Pancreas (tissue), 10 donors: ENCODE measurements at regions not wholly inside any gene's neighbourhood (a gene's known extent, or its start where the extent isn't known, plus 50 kb on each side); places are given as distances from the start of the nearest gene placed in this dataset.

Experiments used
- ATAC-seq, 4 donors: fragments of 200-7000 bp; cut with Tn5 transposase; one replicate each; pipeline versions ENCODE4 v1.8.0 to v1.9.1; 2020; ENCODE audit warnings: mild to moderate bottlenecking in 4 of 4, moderate library complexity in 4 of 4
- DNase-seq, 6 donors: peaks; one replicate each; pipeline ENCODE4 v3.0.0-alpha.2; 2020
- FAIRE-seq: peaks from 2 replicates; lab custom pipeline; 2012; peaks lifted over from hg19 to GRCh38; lab: Jason Lieb, UNC
- H3K27ac ChIP-seq, 4 donors: fragments of 200-600 bp; sonication (generic); 1 replicate in 3 of 4; 2 replicates in 1 of 4; pipeline versions ENCODE4 v1.5.0 to v1.8.0; 2020
- H3K27me3 ChIP-seq, 4 donors: fragments of 200-600 bp; one replicate each; pipeline ENCODE4 v1.8.0; 2021
- H3K36me3 ChIP-seq, 3 donors: fragments of 200-600 bp; sonication (generic) in 1 of 3; one replicate each; pipeline versions ENCODE4 v1.5.0 to v1.8.0; 2020 to 2021
- H3K4me1 ChIP-seq, 3 donors: fragments of 200-600 bp; one replicate each; pipeline ENCODE4 v1.8.0; 2021
- H3K4me3 ChIP-seq, 4 donors: fragments of 200-600 bp; sonication (generic) in 2 of 4; one replicate each; pipeline versions ENCODE4 v1.5.0 to v1.8.0; 2020 to 2021
- H3K9me3 ChIP-seq, 4 donors: fragments of 200-600 bp; one replicate each; pipeline ENCODE4 v1.8.0; 2021
- CTCF ChIP-seq, 4 donors: fragments of 200-600 bp; sonication (generic) in 3 of 4; IDR thresholded peaks; one replicate each; pipeline versions ENCODE4 v1.5.0 to v1.8.0; 2021; ENCODE audit warnings: antibody characterized with exemption in 4 of 4
- WGBS, 2 donors: extraction: QIAGEN DNeasy Blood & Tissue Kit; methylation state at CpG; one replicate each; pipeline ENCODE4 v1.1.7; 2013; 5-methylcytosine and 5-hydroxymethylcytosine counted together
- intact Hi-C, 3 donors: fragments of 100-400 bp; cut with DNase I; formaldehyde crosslinking; loops; one replicate each; pipeline versions ENCODE4 v1.11.1 to v1.14.2; 2022
- donor health status: healthy with polysubstance abuse.
- donor health status: DM: no; HTN: no; CAD: no; lungs with moderate emphysema.
- donor health status: DM: no; HTN: no; CAD: no.
- donor health status: control.
- donor health status: control.
- donor health status: Bipolar disorder and iron deficiency.
- donor health status: DM: yes; HTN: yes; CAD: no.
- donor health status: DM: no; HTN: no; CAD: no.
- donor health status: DM: no; HTN: no; CAD: no.
- donor health status: DM: yes; HTN: yes; CAD: no.

DNA sequence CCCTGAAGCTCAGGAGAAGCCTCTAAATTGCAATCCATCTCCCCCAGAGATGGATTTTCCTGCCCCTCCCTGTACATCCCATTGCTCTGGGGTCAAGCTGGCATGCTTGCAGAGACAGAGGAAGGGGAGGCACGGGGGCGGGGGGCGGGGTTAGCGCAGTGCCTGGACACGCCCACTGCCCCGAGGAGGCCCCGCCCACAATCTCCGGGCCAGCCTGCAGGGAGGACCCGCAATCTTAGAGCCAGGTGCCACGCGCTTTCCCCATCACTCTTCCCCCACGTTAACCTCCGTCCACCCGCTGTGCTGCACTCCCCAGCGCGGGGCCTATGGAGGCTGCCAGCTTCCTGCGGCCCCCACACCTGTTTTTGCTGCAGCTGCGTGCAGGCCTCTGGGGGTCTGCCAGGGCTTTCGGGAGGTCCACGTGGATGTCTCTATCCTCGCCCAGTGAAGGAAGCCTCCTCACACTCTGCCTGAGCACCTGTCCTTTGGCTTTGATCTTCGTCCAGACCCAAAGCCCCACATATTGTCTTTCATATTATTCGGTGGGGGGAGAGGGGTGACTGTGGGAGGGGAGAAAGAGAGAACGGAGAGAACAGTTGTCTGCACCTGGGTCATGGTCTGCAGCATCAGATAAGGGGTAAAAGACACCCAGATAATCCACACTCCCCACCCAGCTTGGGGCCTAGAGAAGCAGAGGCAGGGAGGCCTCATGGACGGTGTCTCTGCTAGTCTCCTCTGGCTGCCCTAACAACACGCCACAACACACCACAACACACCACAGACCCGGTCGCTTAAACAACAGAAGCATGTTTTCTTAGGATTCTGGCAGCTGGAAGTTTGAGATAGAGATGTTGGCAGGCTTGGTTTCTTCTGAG lies 118.0 kb upstream of the MEF2A start:
- DNase-seq = peak in 1 of 6 donors; percentile 53
- Histone ChIP-seq H3K27me3 (no peaks in the 10 kb centered on the region), H3K4me1 (no peaks in the 10 kb centered on the region), H3K36me3 (no peaks in the 10 kb centered on the region), H3K9me3 (no peaks in the 10 kb centered on the region), H3K4me3 (peak overlapping the region in 1 of 4 donors; percentile 18), H3K27ac (no peak overlapping the region)
- intact Hi-C loops = no loop called here
- TF ChIP-seq CTCF (IDR thresholded peaks at IDR 0.05) = no peak
- no peak for FAIRE-seq
- WGBS, 2 donors = 52 to 57% methylated on average over 28 of the region's 28 CpGs
- ATAC-seq = no peak

- FAIRE-seq (no peak), DNase-seq (no peak), ATAC-seq (no peak)
- Histone ChIP-seq H3K4me3 (no peak overlapping the region), H3K9me3 (no peaks in the 10 kb centered on the region), H3K36me3 (no peaks in the 10 kb centered on the region), H3K27ac (no peak overlapping the region), H3K4me1 (peaks cover 0 to 4% (median 0%) of the 10 kb centered on the region in 3 donors), H3K27me3 (no peaks in the 10 kb centered on the region)
- 70 to 78% methylated on average over 4 of the region's 4 CpGs for WGBS, 2 donors
- no peak for TF ChIP-seq CTCF (IDR thresholded peaks at IDR 0.05)
- intact Hi-C loops = no loop called here
Measured at GRCh38 chr15:99449514-99449913, 116.3 kb upstream of the MEF2A start.

GRCh38 chr15:99450896-99451358 lies 114.9 kb upstream of the MEF2A start:
- WGBS, 2 donors = 53 to 56% methylated on average over 14 of the region's 14 CpGs
- Histone ChIP-seq H3K36me3 (no peaks in the 10 kb centered on the region), H3K4me3 (no peak overlapping the region), H3K4me1 (peaks cover 0 to 5% (median 0%) of the 10 kb centered on the region in 3 donors), H3K27me3 (no peaks in the 10 kb centered on the region), H3K9me3 (no peaks in the 10 kb centered on the region), H3K27ac (peak overlapping the region in 1 of 4 donors; percentile 5)
- ATAC-seq (peak in 1 of 4 donors; percentile 22), FAIRE-seq (no peak), DNase-seq (peak in 2 of 6 donors; percentile 56)
- TF ChIP-seq CTCF (IDR thresholded peaks at IDR 0.05) = no peak
- intact Hi-C loops = no loop called here

DNA sequence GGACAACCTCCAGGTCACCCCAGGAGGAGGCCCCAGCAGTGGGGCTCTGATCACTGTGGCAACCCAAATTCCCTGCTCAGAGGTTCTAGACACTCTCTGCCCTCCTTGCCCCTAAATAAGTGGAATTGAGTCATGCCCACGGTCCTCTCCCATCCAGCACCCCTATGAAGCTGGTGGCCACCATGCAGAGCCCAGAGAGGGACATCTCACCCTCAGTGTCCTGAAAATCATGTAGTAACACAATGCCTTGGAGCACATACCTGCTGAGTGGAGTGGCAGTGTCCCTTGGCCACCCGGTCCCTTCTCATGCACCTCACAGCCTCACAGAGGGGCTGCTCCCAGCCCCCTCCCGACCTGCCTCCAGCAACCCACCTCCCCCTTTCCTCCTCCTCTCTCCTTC lies 114.3 kb upstream of the MEF2A start:
- H3K36me3 ChIP-seq = no peaks in the 10 kb centered on the region
- no peaks in the 10 kb centered on the region for H3K27me3 ChIP-seq
- FAIRE-seq = no peak
- no peaks in the 10 kb centered on the region for H3K9me3 ChIP-seq
- peak in 1 of 6 donors; percentile 19 for DNase-seq
- intact Hi-C loops = no loop called here
- 54 to 64% methylated on average over 3 of the region's 3 CpGs for WGBS, 2 donors
- no peak overlapping the region for H3K4me3 ChIP-seq
- peaks cover 0 to 5% (median 0%) of the 10 kb centered on the region in 3 donors for H3K4me1 ChIP-seq
- TF ChIP-seq CTCF (IDR thresholded peaks at IDR 0.05) = no peak
- peak overlapping the region in 2 of 4 donors; percentile 5 to 22 for H3K27ac ChIP-seq
- ATAC-seq = no peak

DNA sequence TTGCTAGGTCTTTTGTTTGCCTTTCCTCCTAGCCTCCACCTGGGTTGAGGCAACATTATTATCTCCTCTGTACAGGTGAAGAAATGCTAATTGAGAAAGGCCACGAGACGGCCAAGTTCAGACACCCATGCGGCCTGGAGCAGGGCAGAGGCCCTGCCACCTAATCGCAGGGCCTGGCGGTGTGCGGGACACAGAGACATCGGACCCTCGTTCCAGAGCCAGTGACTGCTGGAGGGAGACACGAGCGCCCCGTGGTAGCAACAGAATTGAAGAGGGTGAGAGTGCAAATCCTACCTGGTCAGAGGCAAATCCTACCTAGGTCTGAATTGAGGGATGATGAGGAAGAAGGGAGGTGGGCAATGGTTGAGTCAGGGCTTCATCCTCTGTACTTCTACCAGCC lies 113.8 kb upstream of the MEF2A start:
- Histone ChIP-seq H3K27ac (peak overlapping the region in 1 of 4 donors; percentile 48), H3K4me1 (peaks cover 0 to 5% (median 0%) of the 10 kb centered on the region in 3 donors), H3K27me3 (no peaks in the 10 kb centered on the region), H3K4me3 (no peak overlapping the region), H3K9me3 (no peaks in the 10 kb centered on the region), H3K36me3 (no peaks in the 10 kb centered on the region)
- intact Hi-C loops = no loop called here
- no peak for ATAC-seq
- TF ChIP-seq CTCF (IDR thresholded peaks at IDR 0.05) = no peak
- peak in 1 of 6 donors; percentile 28 for DNase-seq
- 78% methylated on average over 11 of the region's 11 CpGs for WGBS, 2 donors
- FAIRE-seq = no peak
